Fibroblast of upper back skin (primary cell): ENCODE measurements at regions not wholly inside any gene's neighbourhood (a gene's known extent, or its start where the extent isn't known, plus 50 kb on each side); places are given as distances from the start of the nearest gene placed in this dataset.

Experiments
- DNase-seq: peaks from one replicate; pipeline ENCODE4 v3.0.0-alpha.2; 2013

- no peak for DNase-seq
These were observed 197.9 kb upstream of the FOXQ1 start for GRCh38 chr6:1113916-1114540.

- no peak for DNase-seq
These were observed 200.5 kb upstream of the FOXQ1 start for GRCh38 chr6:1111361-1111760.

- no peak for DNase-seq
These were observed 201.0 kb upstream of the FOXQ1 start for GRCh38 chr6:1110941-1111349.

- DNase-seq = no peak
These were observed 201.7 kb upstream of the FOXQ1 start for GRCh38 chr6:1110164-1110563.

GRCh38 chr6:1109134-1109533 lies 202.8 kb upstream of the FOXQ1 start:
- DNase-seq = no peak

GRCh38 chr6:1108198-1108597 lies 203.7 kb upstream of the FOXQ1 start:
- no peak for DNase-seq

- no peak for DNase-seq
These were observed 204.3 kb upstream of the FOXQ1 start for GRCh38 chr6:1107578-1107977.

GRCh38 chr6:1105833-1106400 lies 206.0 kb upstream of the FOXQ1 start:
- DNase-seq = no peak

GRCh38 chr6:1104988-1105670 lies 206.8 kb upstream of the FOXQ1 start:
- DNase-seq = no peak

- DNase-seq = no peak
These were observed 207.8 kb upstream of the FOXQ1 start for GRCh38 chr6:1103945-1104623.

- peak; percentile 48 for DNase-seq
These were observed 208.9 kb upstream of the FOXQ1 start for GRCh38 chr6:1103021-1103420.

GRCh38 chr6:1100269-1100668 lies 211.6 kb upstream of the FOXQ1 start:
- DNase-seq = no peak

GRCh38 chr6:1099264-1099663 lies 212.6 kb upstream of the FOXQ1 start:
- no peak for DNase-seq

GRCh38 chr6:1096967-1097765 lies 214.7 kb upstream of the FOXQ1 start:
- DNase-seq = no peak

- DNase-seq = peak; percentile 73
These were observed 217.6 kb upstream of the FOXQ1 start for GRCh38 chr6:1094306-1094705.

GRCh38 chr6:1091900-1092299 lies 220.0 kb upstream of the FOXQ1 start:
- no peak for DNase-seq

- no peak for DNase-seq
These were observed 222.0 kb upstream of the FOXQ1 start for GRCh38 chr6:1089859-1090258.

- no peak for DNase-seq
These were observed 223.4 kb upstream of the FOXQ1 start for GRCh38 chr6:1088492-1089001.

GRCh38 chr6:1087154-1087843 lies 224.6 kb upstream of the FOXQ1 start:
- no peak for DNase-seq

- DNase-seq = no peak
These were observed 225.3 kb upstream of the FOXQ1 start for GRCh38 chr6:1086446-1087153.

GRCh38 chr6:1082285-1082935 lies 229.5 kb upstream of the FOXQ1 start:
- peak; percentile 75 for DNase-seq
